ENCODE measurements at regions not wholly inside any gene's neighbourhood (a gene's known extent, or its start where the extent isn't known, plus 50 kb on each side); places are given as distances from the start of the nearest gene placed in this dataset.
"Not testable (repeated sequence)": the region's sequence is repeated elsewhere in the genome, so short reads cannot be mapped to it uniquely, and the experiment has no call there.

GRCh38 chr1:185526344-185527307, 207.6 kb upstream of the HMCN1 start:
- H3K9me3 ChIP-seq: no peaks in the 10 kb centered on the region
- H3K4me3 ChIP-seq (ENCODE audit: low read depth in 1 of 2, low read length in 1 of 2): no peak overlapping the region
- H3K36me3 ChIP-seq: no peaks in the 10 kb centered on the region
- no peak for TF ChIP-seq CTCF (IDR thresholded peaks at IDR 0.05)
- H3K27me3 ChIP-seq: no peaks in the 10 kb centered on the region
- peak overlapping the region; percentile 78 for H3K27ac ChIP-seq
- H3K4me1 ChIP-seq (ENCODE audit: control insufficient read depth in 1 of 2, insufficient read depth in 1 of 2, low read depth in 1 of 2, low read length in 1 of 2): peaks cover 10 to 18% of the 10 kb centered on the region in 2 experiments

GRCh38 chr1:185520188-185520920, 203.3 kb upstream of the IVNS1ABP start:
- peak overlapping the region; percentile 42 for H3K27ac ChIP-seq
- no peaks in the 10 kb centered on the region for H3K36me3 ChIP-seq
- peaks cover 0 to 7% of the 10 kb centered on the region in 2 experiments for H3K4me1 ChIP-seq (ENCODE audit: control insufficient read depth in 1 of 2, insufficient read depth in 1 of 2, low read depth in 1 of 2, low read length in 1 of 2)
- no peaks in the 10 kb centered on the region for H3K27me3 ChIP-seq
- H3K4me3 ChIP-seq (ENCODE audit: low read depth in 1 of 2, low read length in 1 of 2): no peak overlapping the region
- H3K9me3 ChIP-seq: no peaks in the 10 kb centered on the region
- no peak for TF ChIP-seq CTCF (IDR thresholded peaks at IDR 0.05)

- Histone ChIP-seq H3K27me3 (no peaks in the 10 kb centered on the region), H3K4me3 (ENCODE audit: low read depth in 1 of 2, low read length in 1 of 2) (no peak overlapping the region), H3K27ac (no peak overlapping the region), H3K9me3 (no peaks in the 10 kb centered on the region), H3K4me1 (ENCODE audit: control insufficient read depth in 1 of 2, insufficient read depth in 1 of 2, low read depth in 1 of 2, low read length in 1 of 2) (peaks cover 0 to 7% of the 10 kb centered on the region in 2 experiments), H3K36me3 (no peaks in the 10 kb centered on the region)
- TF ChIP-seq CTCF (IDR thresholded peaks at IDR 0.05): no peak
Measured at GRCh38 chr1:185517808-185518419, 200.9 kb upstream of the IVNS1ABP start.

- not testable (repeated sequence) for H3K4me1 ChIP-seq (ENCODE audit: control insufficient read depth in 1 of 2, insufficient read depth in 1 of 2, low read depth in 1 of 2, low read length in 1 of 2); H3K4me3 ChIP-seq (ENCODE audit: low read depth in 1 of 2, low read length in 1 of 2); H3K27me3 ChIP-seq; H3K9me3 ChIP-seq; H3K27ac ChIP-seq; H3K36me3 ChIP-seq
Measured at GRCh38 chr1:185517301-185517700, 200.3 kb upstream of the IVNS1ABP start.

GRCh38 chr1:185515696-185516095, 198.7 kb upstream of the IVNS1ABP start:
- Histone ChIP-seq H3K36me3 (no peaks in the 10 kb centered on the region), H3K9me3 (no peaks in the 10 kb centered on the region), H3K4me3 (ENCODE audit: low read depth in 1 of 2, low read length in 1 of 2) (no peak overlapping the region), H3K4me1 (ENCODE audit: control insufficient read depth in 1 of 2, insufficient read depth in 1 of 2, low read depth in 1 of 2, low read length in 1 of 2) (peaks cover 5 to 6% of the 10 kb centered on the region in 2 experiments), H3K27ac (no peak overlapping the region), H3K27me3 (no peaks in the 10 kb centered on the region)
- no peak for TF ChIP-seq CTCF (IDR thresholded peaks at IDR 0.05)
